ENCODE measurements at regions not wholly inside any gene's neighbourhood (a gene's known extent, or its start where the extent isn't known, plus 50 kb on each side); places are given as distances from the start of the nearest gene placed in this dataset.
A peak's percentile ranks its signal among the peaks of the same experiment; 100 is the strongest.

- TF ChIP-seq CTCF (IDR thresholded peaks at IDR 0.05; ENCODE audit: partially characterized antibody, unreplicated experiment), result no peak
- no peak for DNase-seq
- Mint-ChIP-seq H3K27me3 (ENCODE audit: unreplicated experiment) (peaks cover 2% of the 10 kb centered on the region), H3K9me3 (ENCODE audit: unreplicated experiment) (peaks cover 4% of the 10 kb centered on the region), H3K4me1 (ENCODE audit: low read depth, unreplicated experiment) (peaks cover 32% of the 10 kb centered on the region), H3K4me3 (ENCODE audit: unreplicated experiment) (no peak overlapping the region), H3K36me3 (ENCODE audit: unreplicated experiment) (no peaks in the 10 kb centered on the region), H3K27ac (ENCODE audit: unreplicated experiment) (no peak overlapping the region)
Measured at GRCh38 chr12:92504594-92504981, 198.2 kb upstream of the PLEKHG7 start.

DNA sequence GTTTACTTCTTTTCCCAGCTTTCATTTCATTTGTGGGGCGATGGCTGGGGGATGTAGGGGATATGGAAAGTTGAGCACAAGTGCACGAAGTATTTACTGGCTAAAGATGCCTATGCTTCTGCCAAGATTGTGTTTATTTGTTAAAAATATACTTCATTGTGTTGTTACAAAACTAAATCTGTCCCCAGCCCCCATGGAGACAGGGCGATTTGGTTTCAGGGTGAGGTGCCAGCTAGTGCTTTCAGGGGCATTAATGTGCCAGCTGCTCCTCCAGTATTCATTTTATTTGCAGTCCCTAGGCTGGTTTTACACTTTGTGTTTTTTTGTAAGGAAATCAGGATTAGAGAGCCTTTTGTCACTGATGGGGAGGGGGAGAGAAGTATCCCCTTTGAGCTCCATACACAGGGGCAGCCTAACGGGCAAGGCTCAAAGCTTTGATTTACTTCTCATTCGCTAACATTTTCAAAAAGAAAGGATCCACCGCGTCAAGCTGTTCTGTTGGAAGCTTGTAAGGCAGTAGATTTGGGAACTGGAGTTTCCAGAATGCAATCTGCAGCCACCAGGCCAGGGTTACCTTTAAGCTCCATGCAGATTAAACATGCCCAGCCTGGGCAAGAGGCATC is 198.7 kb upstream of the PLEKHG7 start:
- peaks cover 32% of the 10 kb centered on the region for H3K4me1 Mint-ChIP-seq (ENCODE audit: low read depth, unreplicated experiment)
- peaks cover 2% of the 10 kb centered on the region for H3K27me3 Mint-ChIP-seq (ENCODE audit: unreplicated experiment)
- DNase-seq, result no peak
- no peak overlapping the region for H3K4me3 Mint-ChIP-seq (ENCODE audit: unreplicated experiment)
- TF ChIP-seq CTCF (IDR thresholded peaks at IDR 0.05; ENCODE audit: partially characterized antibody, unreplicated experiment), result no peak
- peaks cover 4% of the 10 kb centered on the region for H3K9me3 Mint-ChIP-seq (ENCODE audit: unreplicated experiment)
- no peak overlapping the region for H3K27ac Mint-ChIP-seq (ENCODE audit: unreplicated experiment)
- H3K36me3 Mint-ChIP-seq (ENCODE audit: unreplicated experiment), result no peaks in the 10 kb centered on the region

DNA sequence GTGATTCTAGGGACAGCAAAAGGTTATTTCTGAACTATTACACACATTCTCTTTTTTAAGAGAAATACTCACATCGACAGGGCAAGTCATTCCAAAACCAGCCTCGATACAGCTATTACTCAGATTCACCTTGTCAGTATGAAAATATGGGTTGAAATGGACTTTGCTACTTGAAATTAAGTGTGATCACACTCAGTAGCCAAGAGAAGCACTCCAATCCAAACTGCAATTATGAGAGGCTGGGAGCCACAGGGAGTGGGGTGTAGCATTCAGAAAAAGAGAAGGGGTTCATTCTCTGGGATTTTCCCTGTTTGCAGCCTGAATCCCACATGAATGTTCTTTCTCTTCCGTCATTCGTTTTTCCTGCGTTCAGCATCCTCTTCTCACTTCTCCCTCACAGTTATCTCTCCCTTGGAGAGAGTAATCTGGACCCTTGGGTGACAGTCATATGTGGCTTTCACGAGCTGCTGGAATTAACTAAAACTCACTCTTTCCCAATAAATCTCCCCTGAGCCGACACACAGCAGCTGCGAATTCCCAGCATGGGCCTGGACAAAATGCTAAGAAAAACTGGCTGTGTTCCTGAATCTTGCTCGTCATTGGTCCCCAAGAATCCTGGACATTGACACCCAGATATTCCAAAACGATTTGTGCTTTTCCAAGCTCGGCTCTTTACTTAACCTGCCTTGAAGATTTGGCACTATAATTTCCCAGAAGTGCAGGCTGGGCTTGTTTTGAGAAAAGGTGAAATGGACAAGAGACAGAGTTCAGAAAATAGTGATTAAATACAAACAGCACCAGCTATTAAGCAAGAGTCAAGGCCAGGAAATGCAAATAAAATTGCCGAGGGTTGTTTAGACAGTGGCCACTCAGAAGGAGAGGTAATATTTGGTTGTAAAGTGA is 199.5 kb upstream of the PLEKHG7 start:
- Mint-ChIP-seq H3K27ac (ENCODE audit: unreplicated experiment) (peak overlapping the region; percentile 65), H3K27me3 (ENCODE audit: unreplicated experiment) (peaks cover 1% of the 10 kb centered on the region), H3K36me3 (ENCODE audit: unreplicated experiment) (no peaks in the 10 kb centered on the region), H3K4me3 (ENCODE audit: unreplicated experiment) (no peak overlapping the region), H3K9me3 (ENCODE audit: unreplicated experiment) (peaks cover 4% of the 10 kb centered on the region), H3K4me1 (ENCODE audit: low read depth, unreplicated experiment) (peaks cover 32% of the 10 kb centered on the region)
- TF ChIP-seq CTCF (IDR thresholded peaks at IDR 0.05; ENCODE audit: partially characterized antibody, unreplicated experiment), result no peak
- no peak for DNase-seq

DNA sequence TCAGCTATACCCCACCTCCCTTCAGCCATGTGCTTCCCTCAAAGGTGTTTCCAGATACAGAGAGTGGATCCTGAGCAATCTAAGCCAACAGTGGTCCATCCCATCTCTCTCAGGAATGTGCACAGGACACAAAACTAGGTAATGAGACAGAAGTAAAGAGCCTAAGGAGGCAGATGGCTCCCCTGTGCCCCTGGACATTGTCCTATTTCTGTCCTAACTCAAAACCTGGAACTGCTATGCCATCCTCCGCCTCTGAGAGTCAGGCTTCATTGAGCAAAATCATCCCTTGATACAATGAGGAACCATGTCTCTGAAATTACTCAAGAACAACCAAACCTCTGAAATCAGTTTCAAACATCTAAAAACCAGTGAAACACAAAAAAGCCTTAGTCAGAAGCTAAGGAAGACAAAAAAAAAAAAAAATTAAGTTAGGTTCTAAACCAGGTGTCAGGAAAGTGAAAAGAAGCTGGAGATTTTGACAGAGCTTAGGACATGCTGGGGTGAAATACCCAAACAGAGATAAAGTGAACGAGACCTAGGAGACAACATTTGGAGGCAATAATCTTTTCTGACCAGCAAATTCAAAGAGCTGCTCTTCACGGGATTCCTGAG is 200.3 kb upstream of the PLEKHG7 start:
- H3K27ac Mint-ChIP-seq (ENCODE audit: unreplicated experiment), result no peak overlapping the region
- no peaks in the 10 kb centered on the region for H3K36me3 Mint-ChIP-seq (ENCODE audit: unreplicated experiment)
- no peak for TF ChIP-seq CTCF (IDR thresholded peaks at IDR 0.05; ENCODE audit: partially characterized antibody, unreplicated experiment)
- no peak for DNase-seq
- H3K9me3 Mint-ChIP-seq (ENCODE audit: unreplicated experiment), result peaks cover 4% of the 10 kb centered on the region
- no peaks in the 10 kb centered on the region for H3K27me3 Mint-ChIP-seq (ENCODE audit: unreplicated experiment)
- H3K4me1 Mint-ChIP-seq (ENCODE audit: low read depth, unreplicated experiment), result peaks cover 32% of the 10 kb centered on the region
- H3K4me3 Mint-ChIP-seq (ENCODE audit: unreplicated experiment), result no peak overlapping the region
